Nephron (organoid): ENCODE measurements at regions not wholly inside any gene's neighbourhood (a gene's known extent, or its start where the extent isn't known, plus 50 kb on each side); places are given as distances from the start of the nearest gene placed in this dataset.
"Not testable (repeated sequence)": the region's sequence is repeated elsewhere in the genome, so short reads cannot be mapped to it uniquely, and the experiment has no call there.

Source experiments
- H3K27ac Mint-ChIP-seq, 3 experiments: 2 replicates each; pipeline ENCODE4 v1.8.0; 2020; ENCODE audit warnings: mixed read lengths in 3 of 3, mild to moderate bottlenecking in 2 of 3, moderate library complexity in 1 of 3
- H3K27me3 Mint-ChIP-seq: 2 replicates; pipeline ENCODE4 v1.8.0; 2021; ENCODE audit warnings: low read depth, mild to moderate bottlenecking, moderate library complexity, mixed read lengths
- H3K36me3 Mint-ChIP-seq: 2 replicates; pipeline ENCODE4 v1.8.0; 2020; ENCODE audit warnings: low read depth, mixed read lengths
- H3K4me1 Mint-ChIP-seq: 2 replicates; pipeline ENCODE4 v1.8.0; 2020; ENCODE audit warnings: mixed read lengths
- H3K4me3 Mint-ChIP-seq, 3 experiments: 2 replicates each; pipeline ENCODE4 v1.8.0; 2020; ENCODE audit warnings: mild to moderate bottlenecking in 3 of 3, mixed read lengths in 3 of 3, moderate library complexity in 2 of 3
- H3K9me3 Mint-ChIP-seq: 2 replicates; pipeline ENCODE4 v1.8.0; 2020; ENCODE audit warnings: mixed read lengths
- TF ChIP-seq, protein P1 (sequence below), 3 experiments: fragments of 200-600 bp; sonication (generic); IDR thresholded peaks; one replicate each; pipeline ENCODE4 v1.5.0; 2021; ENCODE audit warnings: antibody characterized with exemption in 3 of 3; ENCODE audit not compliant: unreplicated experiment in 3 of 3

- TF ChIP-seq, protein P1, sequence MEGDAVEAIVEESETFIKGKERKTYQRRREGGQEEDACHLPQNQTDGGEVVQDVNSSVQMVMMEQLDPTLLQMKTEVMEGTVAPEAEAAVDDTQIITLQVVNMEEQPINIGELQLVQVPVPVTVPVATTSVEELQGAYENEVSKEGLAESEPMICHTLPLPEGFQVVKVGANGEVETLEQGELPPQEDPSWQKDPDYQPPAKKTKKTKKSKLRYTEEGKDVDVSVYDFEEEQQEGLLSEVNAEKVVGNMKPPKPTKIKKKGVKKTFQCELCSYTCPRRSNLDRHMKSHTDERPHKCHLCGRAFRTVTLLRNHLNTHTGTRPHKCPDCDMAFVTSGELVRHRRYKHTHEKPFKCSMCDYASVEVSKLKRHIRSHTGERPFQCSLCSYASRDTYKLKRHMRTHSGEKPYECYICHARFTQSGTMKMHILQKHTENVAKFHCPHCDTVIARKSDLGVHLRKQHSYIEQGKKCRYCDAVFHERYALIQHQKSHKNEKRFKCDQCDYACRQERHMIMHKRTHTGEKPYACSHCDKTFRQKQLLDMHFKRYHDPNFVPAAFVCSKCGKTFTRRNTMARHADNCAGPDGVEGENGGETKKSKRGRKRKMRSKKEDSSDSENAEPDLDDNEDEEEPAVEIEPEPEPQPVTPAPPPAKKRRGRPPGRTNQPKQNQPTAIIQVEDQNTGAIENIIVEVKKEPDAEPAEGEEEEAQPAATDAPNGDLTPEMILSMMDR (IDR thresholded peaks at IDR 0.05; ENCODE audit: unreplicated experiment in 3 of 3) = no peak
- H3K4me1 Mint-ChIP-seq = no peaks in the 10 kb centered on the region
- no peak overlapping the region for H3K4me3 Mint-ChIP-seq
- H3K27ac Mint-ChIP-seq = no peak overlapping the region
- H3K36me3 Mint-ChIP-seq = no peaks in the 10 kb centered on the region
- no peaks in the 10 kb centered on the region for H3K27me3 Mint-ChIP-seq
- no peaks in the 10 kb centered on the region for H3K9me3 Mint-ChIP-seq
Measured at GRCh38 chr9:90180381-90180780, 462.2 kb downstream of the DIRAS2 start.

DNA sequence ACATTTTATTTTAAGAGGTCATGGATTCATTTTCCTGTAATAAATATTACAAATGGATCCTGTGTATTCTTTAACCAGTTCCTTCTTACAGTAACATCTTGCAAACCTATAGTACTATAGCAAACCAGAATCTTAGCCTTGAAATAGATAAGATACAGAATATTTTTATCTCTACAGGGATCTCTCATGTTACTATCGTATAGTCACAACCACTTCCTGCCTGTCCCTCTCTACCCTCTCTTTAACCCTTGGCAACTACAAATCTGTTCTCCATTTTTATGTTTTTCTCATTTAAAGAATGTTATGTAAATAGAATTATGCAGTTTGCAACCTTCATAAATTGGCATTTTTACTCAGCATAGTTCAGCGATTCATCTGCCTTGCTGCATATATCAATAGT, 454.0 kb downstream of the DIRAS2 start:
- Mint-ChIP-seq H3K9me3 (peaks cover 13% of the 10 kb centered on the region), H3K4me1 (no peaks in the 10 kb centered on the region), H3K36me3 (no peaks in the 10 kb centered on the region), H3K4me3 (no peak overlapping the region), H3K27me3 (no peaks in the 10 kb centered on the region), H3K27ac (no peak overlapping the region)
- TF ChIP-seq, protein P1 (IDR thresholded peaks at IDR 0.05; ENCODE audit: unreplicated experiment in 3 of 3) = no peak

- no peaks in the 10 kb centered on the region for H3K36me3 Mint-ChIP-seq
- H3K27ac Mint-ChIP-seq = no peak overlapping the region
Measured at GRCh38 chr9:90189306-90189705, 453.3 kb downstream of the DIRAS2 start.

GRCh38 chr9:90192465-90192864, 450.2 kb downstream of the DIRAS2 start:
- not testable (repeated sequence) for H3K4me3 Mint-ChIP-seq, H3K27ac Mint-ChIP-seq

More at GRCh38 chr9:90189306-90189705, 453.3 kb downstream of the DIRAS2 start:
- TF ChIP-seq, protein P1 (IDR thresholded peaks at IDR 0.05; ENCODE audit: unreplicated experiment in 3 of 3) = no peak
- no peaks in the 10 kb centered on the region for H3K27me3 Mint-ChIP-seq
- H3K4me3 Mint-ChIP-seq = no peak overlapping the region
- peaks cover 13% of the 10 kb centered on the region for H3K9me3 Mint-ChIP-seq
- no peaks in the 10 kb centered on the region for H3K4me1 Mint-ChIP-seq

GRCh38 chr9:90198956-90199355, 443.7 kb downstream of the DIRAS2 start:
- Mint-ChIP-seq H3K9me3 (peaks cover 18% of the 10 kb centered on the region), H3K27me3 (no peaks in the 10 kb centered on the region), H3K4me3 (no peak overlapping the region), H3K27ac (no peak overlapping the region), H3K4me1 (no peaks in the 10 kb centered on the region), H3K36me3 (no peaks in the 10 kb centered on the region)
- TF ChIP-seq, protein P1 (IDR thresholded peaks at IDR 0.05; ENCODE audit: unreplicated experiment in 3 of 3) = no peak

More at GRCh38 chr9:90192465-90192864, 450.2 kb downstream of the DIRAS2 start:
- not testable (repeated sequence) for H3K4me1 Mint-ChIP-seq, H3K36me3 Mint-ChIP-seq, H3K27me3 Mint-ChIP-seq
- peaks cover 19% of the 10 kb centered on the region for H3K9me3 Mint-ChIP-seq

GRCh38 chr9:90201766-90202165, 440.9 kb downstream of the DIRAS2 start:
- Mint-ChIP-seq H3K27me3 (no peaks in the 10 kb centered on the region), H3K4me3 (no peak overlapping the region), H3K27ac (peak overlapping the region in 1 of 3 experiments; percentile 62), H3K9me3 (peaks cover 11% of the 10 kb centered on the region), H3K36me3 (no peaks in the 10 kb centered on the region), H3K4me1 (no peaks in the 10 kb centered on the region)
- TF ChIP-seq, protein P1 (IDR thresholded peaks at IDR 0.05; ENCODE audit: unreplicated experiment in 3 of 3) = no peak
